UCSD-AML1 (cell line): ENCODE measurements at regions not wholly inside any gene's neighbourhood (a gene's known extent, or its start where the extent isn't known, plus 50 kb on each side); places are given as distances from the start of the nearest gene placed in this dataset.

ENCODE experiments used
- DNase-seq: peaks from one replicate; lab custom pipeline; 2025; ENCODE audit not compliant: unreplicated experiment; lab: John Stamatoyannopoulos, UW

GRCh38 chr4:171759274-171759673 is 53.9 kb upstream of the GALNTL6 start:
- DNase-seq: no peak

DNA sequence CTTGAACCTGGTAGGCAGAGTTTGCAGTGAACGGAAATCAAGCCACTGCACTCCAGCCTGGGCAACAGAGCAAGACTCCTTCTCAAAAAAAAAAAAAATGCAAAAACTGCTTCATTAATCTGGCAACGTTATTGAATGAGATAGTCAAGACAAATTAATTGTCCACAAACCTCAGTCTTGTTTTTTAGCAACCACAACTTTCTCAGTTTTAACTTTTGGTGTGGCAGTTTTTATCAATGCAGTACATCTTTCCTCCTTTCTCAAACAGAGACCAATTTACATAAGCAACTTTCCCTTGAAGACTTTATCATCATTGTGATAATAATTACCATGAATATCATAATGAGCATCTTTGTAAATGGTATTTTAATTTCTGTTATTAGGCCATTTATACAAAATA is 61.7 kb upstream of the GALNTL6 start:
- no peak for DNase-seq

GRCh38 chr4:171746418-171746817 is 66.8 kb upstream of the GALNTL6 start:
- DNase-seq: no peak

GRCh38 chr4:171742436-171742835 is 70.8 kb upstream of the GALNTL6 start:
- no peak for DNase-seq

- no peak for DNase-seq
Measured at GRCh38 chr4:171727185-171727584, 86.0 kb upstream of the GALNTL6 start.

DNA sequence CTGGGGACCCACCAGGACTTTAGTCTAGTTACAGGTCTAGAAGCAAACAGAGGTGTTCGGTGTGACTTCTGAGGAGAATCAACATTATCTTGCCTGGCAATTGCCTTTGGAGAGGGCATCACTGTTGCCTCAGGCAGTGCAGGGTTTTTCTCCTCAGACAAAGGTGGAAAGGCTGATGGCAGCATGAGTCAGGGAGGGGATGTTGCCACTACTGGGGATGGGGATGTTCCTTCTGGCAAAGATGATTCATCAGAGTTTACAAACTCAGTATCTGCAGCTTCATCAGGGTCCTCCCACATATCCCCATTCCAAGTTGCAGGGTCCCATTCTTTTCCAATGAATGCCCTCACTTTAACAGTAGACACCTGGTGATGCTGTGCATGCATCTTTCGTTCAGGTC is 91.3 kb upstream of the GALNTL6 start:
- DNase-seq: no peak

DNA sequence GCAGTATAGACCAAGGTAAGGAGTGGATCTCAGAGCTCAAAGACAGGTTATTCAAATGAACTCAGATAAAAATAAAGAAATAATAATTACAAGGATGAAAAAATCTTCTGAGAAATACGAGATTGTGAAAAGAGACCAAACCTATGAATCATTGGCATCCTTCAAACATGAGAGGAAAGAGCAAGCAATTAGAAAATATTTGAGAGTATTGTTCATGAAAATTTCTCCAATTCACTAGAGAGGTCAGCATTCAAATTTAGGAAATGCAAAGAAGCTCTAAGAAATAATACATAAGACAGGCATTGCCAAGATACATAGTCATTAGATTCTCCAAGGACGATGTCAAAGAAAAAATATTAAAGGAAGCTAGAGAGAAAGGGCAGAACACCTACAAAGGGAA is 93.5 kb upstream of the GALNTL6 start:
- no peak for DNase-seq

DNA sequence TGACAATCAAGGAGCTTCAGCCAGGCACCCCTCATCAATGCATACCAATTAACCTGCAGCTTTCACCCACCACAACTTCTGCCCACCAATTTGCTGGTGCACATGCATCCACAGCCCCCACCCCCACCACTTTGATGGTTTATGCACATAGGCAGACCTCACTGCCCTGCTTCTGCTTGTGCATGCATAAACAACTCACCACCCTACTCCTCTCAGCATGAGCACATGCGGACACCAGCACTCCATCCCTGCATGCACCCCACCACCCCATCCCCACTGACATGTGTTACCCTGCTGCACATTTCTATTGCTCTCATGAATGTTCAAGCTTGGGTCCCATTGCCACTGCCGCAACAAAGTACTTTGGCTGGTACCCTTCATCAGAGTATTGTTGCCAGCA is 94.5 kb upstream of the GALNTL6 start:
- no peak for DNase-seq

GRCh38 chr4:171718069-171718468 is 95.1 kb upstream of the GALNTL6 start:
- DNase-seq: no peak

- DNase-seq: no peak
Measured at GRCh38 chr4:171717231-171717741, 95.9 kb upstream of the GALNTL6 start.

DNA sequence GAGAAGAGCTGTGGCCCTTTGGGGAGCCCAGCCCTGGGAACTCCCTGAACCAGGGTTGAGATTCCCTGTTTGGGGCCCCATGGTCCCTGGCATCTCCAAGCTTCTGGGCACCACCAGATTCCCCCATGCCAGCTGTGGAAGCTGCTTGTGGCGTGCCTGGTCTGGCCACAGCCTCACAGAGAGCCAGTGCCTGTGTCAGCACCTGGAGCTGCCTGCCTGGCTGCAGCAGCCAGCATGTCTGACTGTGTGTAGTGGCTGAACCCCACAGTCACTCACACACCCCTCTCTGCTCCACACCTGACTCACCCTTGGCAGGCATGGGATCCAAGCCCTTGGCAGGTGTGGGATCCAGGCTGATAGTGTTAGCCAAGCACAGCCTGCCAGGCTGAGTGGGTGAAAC is 97.2 kb upstream of the GALNTL6 start:
- no peak for DNase-seq

GRCh38 chr4:171714791-171715454 is 98.3 kb upstream of the GALNTL6 start:
- DNase-seq: no peak

DNA sequence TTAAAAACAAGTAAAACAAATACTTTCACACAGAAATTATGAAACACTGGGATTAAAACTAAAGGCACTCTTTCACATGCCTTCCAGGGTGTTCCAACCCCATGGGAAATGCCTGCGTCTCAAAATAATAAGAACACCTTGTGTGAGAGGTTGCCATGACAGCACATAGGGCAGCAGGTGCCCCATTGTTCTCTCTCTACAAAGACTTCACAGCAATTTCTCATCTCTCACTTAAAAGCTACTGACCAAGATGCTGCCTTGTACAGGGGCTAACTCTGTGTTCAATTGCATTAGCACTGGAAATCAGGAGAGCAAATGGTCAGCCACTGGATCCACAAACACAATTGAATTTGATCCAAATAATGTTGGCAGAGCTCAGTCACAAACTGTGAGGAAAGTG is 102.5 kb upstream of the GALNTL6 start:
- DNase-seq: no peak

DNA sequence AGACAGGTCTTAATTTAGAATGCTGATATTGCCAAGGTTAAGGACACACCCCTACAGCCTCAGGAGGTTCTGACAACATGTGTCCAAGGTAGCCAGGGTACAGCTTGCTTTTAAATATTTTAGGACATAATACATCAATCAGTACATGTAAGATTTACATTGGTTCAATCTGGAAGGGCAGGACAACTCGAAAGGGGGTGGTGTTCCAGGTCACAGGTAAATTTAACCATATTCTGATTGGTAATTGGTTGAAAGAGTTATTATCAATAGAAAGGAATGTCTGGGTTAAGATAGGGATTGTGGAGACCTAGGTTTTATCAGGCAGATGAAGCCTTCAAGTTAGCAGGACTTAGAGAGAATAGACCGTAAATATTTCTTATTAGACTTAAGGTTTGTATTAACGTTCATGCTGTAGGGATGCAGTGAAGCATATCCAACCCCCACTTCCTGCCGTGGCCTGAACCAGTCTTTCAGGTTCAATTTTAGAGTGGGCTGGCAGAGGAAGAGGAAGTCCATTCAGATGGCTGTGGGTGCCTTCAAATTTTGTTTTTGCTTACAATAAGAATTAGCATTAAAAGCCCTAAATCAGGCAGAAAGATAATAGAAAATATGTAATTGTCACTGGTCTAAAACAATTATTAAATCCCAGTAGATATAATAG is 136.5 kb upstream of the GALNTL6 start:
- DNase-seq: peak; percentile 34

- no peak for DNase-seq
Measured at GRCh38 chr4:171674781-171675180, 138.4 kb upstream of the GALNTL6 start.

- no peak for DNase-seq
Measured at GRCh38 chr4:171668403-171668802, 144.8 kb upstream of the GALNTL6 start.

DNA sequence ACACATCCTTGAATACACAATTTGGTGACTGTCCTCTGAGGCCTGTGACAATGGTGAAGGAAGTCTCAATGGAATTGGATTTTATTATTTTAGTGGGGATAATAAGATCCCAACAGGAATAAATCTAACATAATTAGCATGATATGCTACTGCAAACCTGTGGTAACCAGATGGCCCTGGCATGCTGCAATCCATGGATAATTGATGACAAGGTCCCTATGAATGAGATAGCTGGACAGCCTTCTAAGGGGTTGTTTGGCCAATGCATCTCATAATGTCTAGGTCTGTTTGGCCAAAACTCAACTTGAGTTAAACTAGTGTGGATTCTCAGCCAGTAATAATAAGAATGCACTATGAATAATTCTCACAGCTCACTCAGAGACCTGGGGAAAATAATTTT is 145.3 kb upstream of the GALNTL6 start:
- DNase-seq: no peak

- no peak for DNase-seq
Measured at GRCh38 chr4:171651071-171651470, 162.1 kb upstream of the GALNTL6 start.

DNA sequence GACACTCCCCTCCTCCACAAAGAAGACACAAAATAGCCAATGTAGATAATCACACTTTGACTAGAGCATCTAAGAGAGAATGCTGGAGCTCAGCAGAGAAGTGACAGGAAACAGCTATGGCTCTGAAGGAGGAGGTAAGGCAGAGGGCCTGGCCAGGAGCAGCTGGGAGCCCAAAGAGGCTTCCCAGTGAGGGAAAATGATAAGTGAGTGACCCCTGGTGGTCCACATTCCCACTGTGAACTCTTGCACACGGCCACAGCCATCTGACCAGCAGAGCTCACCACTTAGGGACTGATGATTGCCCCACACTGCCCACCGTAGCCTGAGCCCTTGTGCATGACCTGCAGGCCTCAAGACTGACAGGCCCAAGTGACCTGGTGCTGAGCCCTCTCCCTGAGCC is 162.7 kb upstream of the GALNTL6 start:
- peak; percentile 24 for DNase-seq

DNA sequence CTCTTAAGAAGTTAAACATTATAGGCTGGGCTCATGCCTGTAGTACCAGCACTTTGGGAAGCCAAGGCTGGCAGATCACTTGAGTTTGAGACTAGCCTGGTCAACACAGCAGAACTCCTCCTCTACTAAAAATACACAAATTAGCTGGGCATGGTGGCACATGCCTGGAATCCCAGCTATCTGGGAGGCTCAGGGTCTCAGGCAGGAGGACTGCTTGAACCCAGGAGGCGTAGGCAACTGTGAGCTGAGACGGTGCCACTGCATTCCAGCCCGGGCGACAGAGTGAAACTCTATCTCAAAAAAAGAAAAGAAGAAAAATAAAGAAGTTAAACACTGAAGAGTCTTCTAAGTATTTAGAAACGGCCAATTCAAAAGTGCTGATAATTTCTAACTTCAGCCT is 164.3 kb upstream of the GALNTL6 start:
- DNase-seq: no peak

- no peak for DNase-seq
Measured at GRCh38 chr4:171646984-171647383, 166.2 kb upstream of the GALNTL6 start.

- peak; percentile 26 for DNase-seq
Measured at GRCh38 chr4:171644430-171645057, 168.7 kb upstream of the GALNTL6 start.
